ENCODE measurements at regions not wholly inside any gene's neighbourhood (a gene's known extent, or its start where the extent isn't known, plus 50 kb on each side); places are given as distances from the start of the nearest gene placed in this dataset.

DNA sequence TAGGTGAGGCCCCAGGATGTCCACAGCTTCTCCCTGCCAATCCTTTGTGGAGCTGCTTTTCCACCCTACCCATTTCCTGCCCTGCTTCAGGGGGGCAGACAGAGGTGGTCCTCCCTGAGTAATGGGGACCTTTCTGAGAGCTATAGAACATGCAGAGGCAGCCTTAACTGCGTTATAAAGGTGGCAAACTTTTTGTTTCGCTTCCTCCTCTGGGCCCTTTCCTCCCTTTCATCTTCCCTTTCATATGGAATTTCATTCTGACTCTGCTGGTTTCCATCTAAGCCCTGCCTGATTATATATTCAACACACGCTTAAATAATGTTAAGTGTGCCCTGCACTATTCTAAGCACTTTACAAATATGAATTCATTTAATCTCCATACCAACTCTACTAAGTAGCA lies 169.3 kb upstream of the E2F8 start:
- peaks cover 26% of the 10 kb centered on the region for H3K27me3 ChIP-seq
- no peaks in the 10 kb centered on the region for H3K36me3 ChIP-seq
- ATAC-seq: no peak
- TF ChIP-seq POLR2A (IDR thresholded peaks at IDR 0.05) (no peak), EP300 (IDR thresholded peaks at IDR 0.05) (no peak), POLR2AphosphoS5 (IDR thresholded peaks at IDR 0.05) (no peak)
- TF ChIP-seq, protein P1, sequence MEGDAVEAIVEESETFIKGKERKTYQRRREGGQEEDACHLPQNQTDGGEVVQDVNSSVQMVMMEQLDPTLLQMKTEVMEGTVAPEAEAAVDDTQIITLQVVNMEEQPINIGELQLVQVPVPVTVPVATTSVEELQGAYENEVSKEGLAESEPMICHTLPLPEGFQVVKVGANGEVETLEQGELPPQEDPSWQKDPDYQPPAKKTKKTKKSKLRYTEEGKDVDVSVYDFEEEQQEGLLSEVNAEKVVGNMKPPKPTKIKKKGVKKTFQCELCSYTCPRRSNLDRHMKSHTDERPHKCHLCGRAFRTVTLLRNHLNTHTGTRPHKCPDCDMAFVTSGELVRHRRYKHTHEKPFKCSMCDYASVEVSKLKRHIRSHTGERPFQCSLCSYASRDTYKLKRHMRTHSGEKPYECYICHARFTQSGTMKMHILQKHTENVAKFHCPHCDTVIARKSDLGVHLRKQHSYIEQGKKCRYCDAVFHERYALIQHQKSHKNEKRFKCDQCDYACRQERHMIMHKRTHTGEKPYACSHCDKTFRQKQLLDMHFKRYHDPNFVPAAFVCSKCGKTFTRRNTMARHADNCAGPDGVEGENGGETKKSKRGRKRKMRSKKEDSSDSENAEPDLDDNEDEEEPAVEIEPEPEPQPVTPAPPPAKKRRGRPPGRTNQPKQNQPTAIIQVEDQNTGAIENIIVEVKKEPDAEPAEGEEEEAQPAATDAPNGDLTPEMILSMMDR (IDR thresholded peaks at IDR 0.05): no peak
- H3K4me1 ChIP-seq: no peaks in the 10 kb centered on the region
- no peak overlapping the region for H3K4me3 ChIP-seq
- H3K27ac ChIP-seq: no peak overlapping the region
- no peaks in the 10 kb centered on the region for H3K9me3 ChIP-seq
- 59 to 85% methylated on average over 2 to 3 of the region's 3 CpGs for WGBS, 2 donors (ENCODE audit: low coverage in 1 of 2)

GRCh38 chr11:19409307-19409706 lies 168.6 kb upstream of the E2F8 start:
- no peak overlapping the region for H3K27ac ChIP-seq
- no peaks in the 10 kb centered on the region for H3K36me3 ChIP-seq
- ATAC-seq: peak; percentile 46
- H3K4me1 ChIP-seq: no peaks in the 10 kb centered on the region
- no peak overlapping the region for H3K4me3 ChIP-seq
- WGBS, 2 donors (ENCODE audit: low coverage in 1 of 2): 32 to 39% methylated on average over 3 of the region's 3 CpGs
- H3K9me3 ChIP-seq: no peaks in the 10 kb centered on the region
- peaks cover 26% of the 10 kb centered on the region for H3K27me3 ChIP-seq
- TF ChIP-seq POLR2AphosphoS5 (IDR thresholded peaks at IDR 0.05) (no peak), EP300 (IDR thresholded peaks at IDR 0.05) (no peak), POLR2A (IDR thresholded peaks at IDR 0.05) (no peak)
- TF ChIP-seq, protein P1 (IDR thresholded peaks at IDR 0.05): no peak

GRCh38 chr11:19407677-19408270 lies 167.0 kb upstream of the E2F8 start:
- no peak overlapping the region for H3K4me3 ChIP-seq
- H3K9me3 ChIP-seq: no peaks in the 10 kb centered on the region
- H3K27me3 ChIP-seq: peaks cover 26% of the 10 kb centered on the region
- TF ChIP-seq POLR2AphosphoS5 (IDR thresholded peaks at IDR 0.05) (no peak), EP300 (IDR thresholded peaks at IDR 0.05) (no peak), POLR2A (IDR thresholded peaks at IDR 0.05) (no peak)
- TF ChIP-seq, protein P1 (IDR thresholded peaks at IDR 0.05): no peak
- ATAC-seq: no peak
- no peaks in the 10 kb centered on the region for H3K4me1 ChIP-seq
- H3K36me3 ChIP-seq: no peaks in the 10 kb centered on the region
- 66 to 75% methylated on average over 9 to 10 of the region's 17 CpGs for WGBS, 2 donors (ENCODE audit: low coverage in 1 of 2)
- no peak overlapping the region for H3K27ac ChIP-seq

- Histone ChIP-seq H3K27me3 (peaks cover 17% of the 10 kb centered on the region), H3K4me3 (no peak overlapping the region), H3K27ac (no peak overlapping the region), H3K36me3 (no peaks in the 10 kb centered on the region), H3K9me3 (no peaks in the 10 kb centered on the region), H3K4me1 (no peaks in the 10 kb centered on the region)
- TF ChIP-seq, protein P1 (IDR thresholded peaks at IDR 0.05): no peak
- no peak for TF ChIP-seq POLR2AphosphoS5 (IDR thresholded peaks at IDR 0.05)
- no peak for TF ChIP-seq POLR2A (IDR thresholded peaks at IDR 0.05)
- TF ChIP-seq EP300 (IDR thresholded peaks at IDR 0.05): no peak
- 33 to 63% methylated on average over 1 to 4 of the region's 4 CpGs for WGBS, 2 donors (ENCODE audit: low coverage in 1 of 2)
- no peak for ATAC-seq
Measured at GRCh38 chr11:19405966-19406365, 165.2 kb upstream of the E2F8 start.

DNA sequence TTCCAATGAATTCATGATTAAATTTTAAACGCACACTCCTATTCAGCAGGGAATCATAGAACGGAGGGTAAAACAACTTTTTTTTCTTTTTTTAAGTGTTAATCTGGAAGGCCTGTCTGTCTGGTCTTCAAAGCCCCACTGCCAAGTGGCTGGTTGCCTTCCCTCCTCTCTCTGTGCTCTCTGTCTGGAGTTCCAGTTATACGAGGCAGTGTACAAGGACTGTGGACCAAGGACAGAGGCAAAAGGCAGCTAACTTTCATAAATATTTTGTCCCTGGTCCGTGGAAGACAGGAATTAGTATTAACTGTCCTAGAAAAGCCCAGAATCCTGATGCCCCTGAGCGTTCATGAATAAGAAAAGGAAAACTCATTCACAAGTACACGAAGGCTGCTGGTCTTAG lies 164.0 kb upstream of the E2F8 start:
- Histone ChIP-seq H3K4me3 (no peak overlapping the region), H3K36me3 (no peaks in the 10 kb centered on the region), H3K27ac (no peak overlapping the region), H3K9me3 (no peaks in the 10 kb centered on the region), H3K27me3 (peaks cover 14% of the 10 kb centered on the region), H3K4me1 (peaks cover 0 to 1% (median 0%) of the 10 kb centered on the region in 3 donors)
- no peak for ATAC-seq
- 38% methylated on average over 3 to 5 of the region's 6 CpGs for WGBS, 2 donors (ENCODE audit: low coverage in 1 of 2)
- TF ChIP-seq, protein P1 (IDR thresholded peaks at IDR 0.05): no peak
- TF ChIP-seq EP300 (IDR thresholded peaks at IDR 0.05) (no peak), POLR2A (IDR thresholded peaks at IDR 0.05) (no peak), POLR2AphosphoS5 (IDR thresholded peaks at IDR 0.05) (no peak)

All from gastroesophageal sphincter (tissue), 4 donors.